SK-N-SH (cell line): ENCODE measurements at regions not wholly inside any gene's neighbourhood (a gene's known extent, or its start where the extent isn't known, plus 50 kb on each side); places are given as distances from the start of the nearest gene placed in this dataset.
"Not testable (repeated sequence)": the region's sequence is repeated elsewhere in the genome, so short reads cannot be mapped to it uniquely, and the experiment has no call there.

ENCODE experiments used
- CTCF ChIA-PET: fragments of 300-600, 350-600 bp; formaldehyde crosslinking; extraction: SDS; loops from one replicate; lab custom pipeline; 2021; lab: Yijun Ruan, JAX
- POLR2A ChIA-PET: fragments of 350-600 bp; sonication (Branson Sonifier 250); formaldehyde crosslinking; extraction: SDS; loops from one replicate; lab custom pipeline; 2020; ENCODE audit warnings: antibody characterized with exemption, inconsistent platforms; lab: Yijun Ruan, JAX
- DNase-seq: peaks from one replicate; pipeline ENCODE4 v3.0.0; 2012
- H2AFZ ChIP-seq: fragments of 200-600 bp; sonication (generic); 2 replicates; pipeline ENCODE4 v1.8.1; 2016; ENCODE audit warnings: antibody characterized with exemption, mild to moderate bottlenecking, low read depth
- H3F3A ChIP-seq: fragments of 200-600 bp; sonication (generic); replicated peaks from 2 replicates; pipeline ENCODE3; 2016; ENCODE audit warnings: antibody characterized with exemption, mild to moderate bottlenecking; ENCODE audit not compliant: insufficient read depth
- H3K27ac ChIP-seq, 2 experiments: fragments of 200-500 bp in 1 of 2; fragments of 200-600 bp in 1 of 2; sonication (Bioruptor generic) in 1 of 2; sonication (generic), shearing (Covaris generic) in 1 of 2; 2 replicates each; pipeline versions ENCODE4 v1.5.1 to v1.6.1; 2014 to 2016; ENCODE audit warnings: low read depth in 2 of 2, inconsistent platforms in 1 of 2, low read length in 1 of 2, mild to moderate bottlenecking in 1 of 2, mixed read lengths in 1 of 2
- H3K27me3 ChIP-seq: fragments of 200-600 bp; sonication (generic), shearing (Covaris generic); 2 replicates; pipeline ENCODE4 v1.6.1; 2016; ENCODE audit warnings: mixed run types; ENCODE audit not compliant: insufficient read depth
- H3K36me3 ChIP-seq, 2 experiments: fragments of 200-500 bp in 1 of 2; fragments of 200-600 bp in 1 of 2; sonication (Bioruptor generic) in 1 of 2; sonication (generic) in 1 of 2; replicated peaks in 1 of 2; 2 replicates each; pipeline versions ENCODE3 to v1.5.1; 2014 to 2016; ENCODE audit warnings: low read length in 1 of 2, mild to moderate bottlenecking in 1 of 2; ENCODE audit not compliant: insufficient read depth in 2 of 2, control insufficient read depth in 1 of 2
- H3K4me1 ChIP-seq, 2 experiments: fragments of 200-500 bp in 1 of 2; fragments of 200-600 bp in 1 of 2; sonication (Bioruptor generic) in 1 of 2; sonication (generic), shearing (Covaris generic) in 1 of 2; 2 replicates each; pipeline versions ENCODE4 v1.5.1 to v1.6.1; 2014 to 2016; ENCODE audit warnings: low read depth in 1 of 2, low read length in 1 of 2, mixed run types in 1 of 2; ENCODE audit not compliant: insufficient read depth in 2 of 2, control insufficient read depth in 1 of 2
- H3K4me2 ChIP-seq: fragments of 200-600 bp; sonication (generic), shearing (Covaris generic); 2 replicates; pipeline ENCODE4 v1.6.1; 2017; ENCODE audit warnings: mixed run types
- H3K4me3 ChIP-seq, 2 experiments: fragments of 200-500 bp in 1 of 2; fragments of 200-600 bp in 1 of 2; sonication (Bioruptor generic) in 1 of 2; sonication (generic), shearing (Covaris generic) in 1 of 2; 2 replicates each; pipeline versions ENCODE4 v1.5.1 to v1.8.1; 2014 to 2016; ENCODE audit warnings: low read depth in 2 of 2, inconsistent platforms in 1 of 2, low read length in 1 of 2, mild to moderate bottlenecking in 1 of 2, mixed read lengths in 1 of 2, moderate library complexity in 1 of 2
- H3K79me2 ChIP-seq: fragments of 200-600 bp; sonication (generic); 2 replicates; pipeline ENCODE4 v1.8.1; 2017; ENCODE audit warnings: mild to moderate bottlenecking; ENCODE audit not compliant: insufficient read depth
- H3K9ac ChIP-seq: fragments of 200-600 bp; sonication (generic); 2 replicates; pipeline ENCODE4 v1.6.1; 2017; ENCODE audit warnings: mixed run types
- H3K9me2 ChIP-seq: fragments of 200-600 bp; sonication (generic); 2 replicates; pipeline ENCODE4 v1.6.1; 2017; ENCODE audit warnings: mixed run types
- H3K9me3 ChIP-seq: fragments of 200-600 bp; sonication (generic); 2 replicates; pipeline ENCODE4 v1.6.1; 2017; ENCODE audit warnings: mixed run types, mild to moderate bottlenecking, moderate library complexity
- H4K20me1 ChIP-seq: fragments of 200-600 bp; sonication (generic); 2 replicates; pipeline ENCODE4 v1.6.1; 2017; ENCODE audit warnings: mild to moderate bottlenecking, mixed run types; ENCODE audit not compliant: insufficient read depth
- CHD2 ChIP-seq: fragments of 150-350 bp; IDR thresholded peaks from 2 replicates; pipeline ENCODE4 v1.6.1; 2018; ENCODE audit warnings: low read length; ENCODE audit not compliant: partially characterized antibody
- FOXM1 ChIP-seq: IDR thresholded peaks from 2 replicates; pipeline ENCODE4 v1.4.0; 2012; ENCODE audit warnings: low read depth, mild to moderate bottlenecking
- GABPA ChIP-seq: IDR thresholded peaks from 2 replicates; pipeline ENCODE4 v1.4.0; 2012; ENCODE audit warnings: low read depth, mild to moderate bottlenecking
- NRF1 ChIP-seq: IDR thresholded peaks from 2 replicates; pipeline ENCODE4 v1.6.1; 2012; ENCODE audit warnings: low read depth, mild to moderate bottlenecking, low read length
- PBX3 ChIP-seq: IDR thresholded peaks from 2 replicates; pipeline ENCODE4; 2012
- RAD21 ChIP-seq: IDR thresholded peaks from 2 replicates; pipeline ENCODE4 v1.6.1; 2012; ENCODE audit warnings: mild to moderate bottlenecking, low read length
- RCOR1 ChIP-seq: fragments of 150-350 bp; IDR thresholded peaks from 2 replicates; pipeline ENCODE4 v1.6.1; 2017; ENCODE audit warnings: antibody characterized with exemption, low read length
- RFX5 ChIP-seq: IDR thresholded peaks from 2 replicates; pipeline ENCODE4 v1.6.1; 2012; ENCODE audit warnings: mild to moderate bottlenecking, improper control_type of control experiment, low read length
- RXRA ChIP-seq: IDR thresholded peaks from 2 replicates; pipeline ENCODE4 v1.4.0; 2012; ENCODE audit warnings: low read depth, mild to moderate bottlenecking, borderline replicate concordance
- SIN3A ChIP-seq: IDR thresholded peaks from 2 replicates; pipeline ENCODE4 v1.6.1; 2012; ENCODE audit warnings: low read depth, mild to moderate bottlenecking, low read length, moderate library complexity, borderline replicate concordance
- TAF1 ChIP-seq: IDR thresholded peaks from 2 replicates; pipeline ENCODE4 v1.6.1; 2012; ENCODE audit warnings: low read depth, mild to moderate bottlenecking, low read length, moderate library complexity, borderline replicate concordance
- TCF12 ChIP-seq: IDR thresholded peaks from 2 replicates; pipeline ENCODE4 v1.4.0; 2012
- TEAD4 ChIP-seq: IDR thresholded peaks from 2 replicates; pipeline ENCODE4 v1.4.0; 2012; ENCODE audit warnings: mild to moderate bottlenecking, borderline replicate concordance; ENCODE audit not compliant: insufficient read depth
- WGBS: methylation state at CpG from one replicate; pipeline ENCODE4 v1.1.6; 2017; ENCODE audit warnings: low lambda C conversion rate; 5-methylcytosine and 5-hydroxymethylcytosine counted together
- TF ChIP-seq, protein P1 (sequence below): IDR thresholded peaks from 2 replicates; pipeline ENCODE4 v1.4.0; 2012; ENCODE audit warnings: low read depth, borderline replicate concordance

DNA sequence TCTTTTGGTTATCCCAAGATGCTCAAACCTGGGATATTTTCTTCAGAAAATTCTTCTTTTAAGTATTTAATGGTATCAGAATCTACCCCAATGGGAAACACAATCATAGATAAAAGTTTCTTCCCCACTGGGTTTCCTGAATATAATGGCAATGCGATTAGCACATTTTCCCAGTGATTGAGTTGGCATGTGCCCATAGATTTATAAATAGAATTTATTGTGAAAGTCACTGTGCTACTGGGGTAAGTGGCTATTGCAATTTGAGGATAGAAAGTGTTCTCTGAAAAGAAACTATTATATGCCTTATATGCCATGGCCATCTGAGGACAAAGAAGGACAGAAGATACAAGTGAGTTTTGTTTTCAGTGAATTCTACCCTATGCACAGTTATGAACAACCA lies 99.0 kb upstream of the RBMS3 start:
- no peaks in the 10 kb centered on the region for H3K36me3 ChIP-seq
- no peaks in the 10 kb centered on the region for H3K27me3 ChIP-seq
- ChIA-PET POLR2A (no interaction called here), CTCF (no interaction called here)
- H3K4me3 ChIP-seq = no peak overlapping the region
- WGBS = 90% methylated on average over 1 of the region's 1 CpG
- H3K79me2 ChIP-seq = no peaks in the 10 kb centered on the region
- no peak overlapping the region for H3K9ac ChIP-seq
- TF ChIP-seq CHD2 (no peak), RAD21 (no peak), FOXM1 (no peak), PBX3 (no peak), RCOR1 (no peak), TEAD4 (no peak), TAF1 (no peak), SIN3A (no peak), NRF1 (no peak), GABPA (no peak), RFX5 (no peak), RXRA (no peak), TCF12 (no peak)
- TF ChIP-seq, protein P1, sequence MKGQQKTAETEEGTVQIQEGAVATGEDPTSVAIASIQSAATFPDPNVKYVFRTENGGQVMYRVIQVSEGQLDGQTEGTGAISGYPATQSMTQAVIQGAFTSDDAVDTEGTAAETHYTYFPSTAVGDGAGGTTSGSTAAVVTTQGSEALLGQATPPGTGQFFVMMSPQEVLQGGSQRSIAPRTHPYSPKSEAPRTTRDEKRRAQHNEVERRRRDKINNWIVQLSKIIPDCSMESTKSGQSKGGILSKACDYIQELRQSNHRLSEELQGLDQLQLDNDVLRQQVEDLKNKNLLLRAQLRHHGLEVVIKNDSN = no peak
- H3K4me2 ChIP-seq = no peak overlapping the region
- DNase-seq = no peak
- no peak overlapping the region for H2AFZ ChIP-seq
- H3K9me3 ChIP-seq = no peaks in the 10 kb centered on the region
- H3F3A ChIP-seq = peaks cover 37% of the 10 kb centered on the region
- H3K27ac ChIP-seq = no peak overlapping the region
- no peaks in the 10 kb centered on the region for H3K9me2 ChIP-seq
- peaks cover 0 to 27% of the 10 kb centered on the region in 2 experiments; a peak in 2 of 4 replicates for H3K4me1 ChIP-seq
- no peaks in the 10 kb centered on the region for H4K20me1 ChIP-seq

- Histone ChIP-seq H3K27ac (peak overlapping the region in 1 of 2 experiments; percentile 96; a peak in 2 of 4 replicates), H3F3A (peaks cover 47% of the 10 kb centered on the region), H3K4me1 (peaks cover 0 to 29% of the 10 kb centered on the region in 2 experiments; a peak in 2 of 4 replicates)
- H3K9ac ChIP-seq, H3K36me3 ChIP-seq, H3K27me3 ChIP-seq, H3K4me2 ChIP-seq, H4K20me1 ChIP-seq, H3K79me2 ChIP-seq, CTCF ChIA-PET, H3K9me2 ChIP-seq, POLR2A ChIA-PET, H3K9me3 ChIP-seq, H3K4me3 ChIP-seq, H2AFZ ChIP-seq, DNase-seq: not testable (repeated sequence)
- 98% methylated on average over 3 of the region's 3 CpGs for WGBS
These were observed 98.0 kb upstream of the RBMS3 start for GRCh38 chr3:29182828-29183227.
